Dedifferentiated amniotic fluid mesenchymal stem cell (primary cell): ENCODE measurements at regions not wholly inside any gene's neighbourhood (a gene's known extent, or its start where the extent isn't known, plus 50 kb on each side); places are given as distances from the start of the nearest gene placed in this dataset.

Experiments used
- DNase-seq: peaks from one replicate; pipeline ENCODE4 v3.0.0-alpha.2; 2016; ENCODE audit errors: extremely low spot score

GRCh38 chr16:86682219-86682904, 104.0 kb downstream of the FOXL1 start:
- no peak for DNase-seq

GRCh38 chr16:86683441-86684194, 105.3 kb downstream of the FOXL1 start:
- DNase-seq, result no peak

DNA sequence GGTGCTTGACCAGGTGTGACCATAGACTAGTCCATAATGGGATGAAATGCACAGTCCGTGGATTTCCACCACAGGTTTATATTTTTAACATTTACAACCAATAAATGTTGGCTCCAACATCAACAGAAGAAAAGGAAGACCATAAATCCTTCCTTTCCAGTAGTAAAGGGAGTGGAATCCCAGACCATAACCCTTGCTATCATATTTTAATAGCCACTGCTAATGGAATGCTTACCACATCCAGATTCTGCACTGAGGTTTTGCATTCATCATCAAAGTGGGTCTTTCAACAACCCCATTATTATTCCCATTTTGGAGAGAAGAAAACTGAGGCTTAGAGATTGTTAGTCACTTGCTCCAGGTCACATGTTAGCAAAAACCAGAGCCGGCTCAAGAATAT, 106.7 kb downstream of the FOXL1 start:
- no peak for DNase-seq

DNA sequence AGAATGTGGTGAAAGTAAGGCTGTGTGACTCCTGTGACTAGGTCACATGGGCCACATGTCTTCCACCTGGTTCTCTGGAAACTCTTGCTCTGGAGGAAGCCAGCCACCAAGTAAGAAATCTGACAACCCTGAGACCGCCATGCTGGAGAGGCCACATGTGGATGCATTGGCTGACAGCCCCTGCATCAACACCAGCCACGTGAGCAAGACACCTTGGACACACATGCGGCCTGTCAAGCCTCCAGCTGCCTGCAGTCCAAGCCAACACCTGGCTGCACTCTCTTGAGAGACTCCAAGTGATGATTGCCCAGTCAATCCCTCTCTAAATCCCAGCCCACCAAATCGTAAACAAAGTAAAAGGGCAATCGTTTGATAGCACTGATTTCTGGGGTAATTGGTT, 112.6 kb downstream of the FOXL1 start:
- DNase-seq, result no peak

DNA sequence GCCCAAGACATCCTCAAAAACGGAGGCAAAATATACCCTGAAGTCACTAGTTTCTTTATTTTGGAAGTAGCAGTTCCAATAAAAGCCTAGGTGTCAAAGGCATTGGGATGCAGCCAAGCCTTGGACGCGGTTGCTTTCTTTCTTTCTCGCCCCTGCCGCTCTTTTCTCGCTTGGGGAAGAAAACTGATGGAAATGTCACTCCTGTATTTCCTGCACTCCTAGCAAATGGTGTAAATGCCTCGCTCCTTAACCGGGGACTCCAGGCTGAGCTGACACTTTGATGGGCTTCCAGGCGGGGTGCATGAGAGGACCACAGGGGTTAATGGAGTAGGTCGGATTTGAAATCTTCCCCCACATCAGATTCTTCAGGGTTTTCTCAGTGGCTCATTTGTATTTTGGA, 114.1 kb downstream of the FOXL1 start:
- no peak for DNase-seq

DNA sequence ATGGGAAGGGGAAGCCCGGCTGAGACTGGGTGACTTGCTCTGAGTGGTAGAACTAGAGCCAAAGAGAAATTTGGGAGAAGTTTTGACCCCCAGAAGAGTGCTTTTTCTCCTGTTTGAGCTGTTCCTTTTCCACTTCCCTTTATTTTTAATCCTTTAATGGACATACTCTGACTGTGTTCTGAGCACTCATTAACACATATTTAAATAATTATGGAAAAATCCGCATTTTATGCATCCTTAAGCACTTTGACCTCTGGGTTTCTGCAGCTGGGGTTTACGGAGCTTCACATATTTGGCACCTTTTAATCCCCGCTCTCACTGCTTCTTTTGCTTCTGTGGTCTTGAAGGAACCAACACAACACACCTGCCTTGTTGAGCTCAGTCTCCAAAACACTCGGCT, 114.7 kb downstream of the FOXL1 start:
- DNase-seq, result no peak

- no peak for DNase-seq
Measured at GRCh38 chr16:86697715-86698114, 119.4 kb downstream of the FOXL1 start.

DNA sequence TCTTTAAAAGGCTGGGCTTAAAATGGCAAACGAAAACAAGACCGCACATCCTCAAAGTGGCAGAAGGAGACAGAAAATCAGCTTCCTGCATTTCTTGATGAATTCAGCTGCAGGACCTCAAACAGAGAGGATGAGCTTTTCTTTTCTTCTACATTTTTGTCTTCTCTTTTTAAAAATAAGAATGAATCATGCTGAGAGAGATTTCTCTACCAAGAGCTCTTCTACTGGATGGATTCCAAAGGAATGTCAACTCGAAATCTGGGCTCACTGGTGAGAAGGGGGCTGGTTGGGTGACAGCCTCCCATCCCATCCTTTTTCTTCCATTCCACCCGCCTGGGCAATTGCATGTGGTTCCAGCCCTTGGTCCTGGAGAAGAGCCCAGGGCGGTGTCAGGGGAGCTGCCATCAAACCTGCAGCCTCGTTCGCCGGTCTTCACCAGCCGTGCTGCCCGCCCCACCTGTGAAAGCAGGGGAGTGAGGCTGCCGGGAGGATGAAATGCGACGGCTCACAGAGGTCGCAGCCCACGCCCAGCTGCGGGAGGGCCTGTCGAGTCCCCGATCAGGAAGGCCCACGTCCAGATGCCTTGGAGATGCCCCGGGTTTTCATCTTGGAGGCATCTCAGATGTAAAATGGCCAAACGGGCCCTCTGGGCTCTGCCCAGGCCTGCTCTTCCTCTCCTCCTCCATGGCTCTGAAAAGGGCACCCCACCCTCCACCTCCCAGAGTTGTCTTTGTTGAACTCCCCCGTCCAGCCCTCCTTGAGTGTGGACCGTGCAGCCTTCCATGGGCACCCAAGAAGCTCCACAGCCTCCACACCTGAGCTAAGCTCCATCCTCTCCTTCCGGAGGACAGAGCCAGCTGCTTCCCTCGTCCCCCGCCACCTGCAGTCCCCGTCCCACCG, 121.9 kb downstream of the FOXL1 start:
- no peak for DNase-seq

GRCh38 chr16:86701286-86701975, 123.1 kb downstream of the FOXL1 start:
- no peak for DNase-seq

DNA sequence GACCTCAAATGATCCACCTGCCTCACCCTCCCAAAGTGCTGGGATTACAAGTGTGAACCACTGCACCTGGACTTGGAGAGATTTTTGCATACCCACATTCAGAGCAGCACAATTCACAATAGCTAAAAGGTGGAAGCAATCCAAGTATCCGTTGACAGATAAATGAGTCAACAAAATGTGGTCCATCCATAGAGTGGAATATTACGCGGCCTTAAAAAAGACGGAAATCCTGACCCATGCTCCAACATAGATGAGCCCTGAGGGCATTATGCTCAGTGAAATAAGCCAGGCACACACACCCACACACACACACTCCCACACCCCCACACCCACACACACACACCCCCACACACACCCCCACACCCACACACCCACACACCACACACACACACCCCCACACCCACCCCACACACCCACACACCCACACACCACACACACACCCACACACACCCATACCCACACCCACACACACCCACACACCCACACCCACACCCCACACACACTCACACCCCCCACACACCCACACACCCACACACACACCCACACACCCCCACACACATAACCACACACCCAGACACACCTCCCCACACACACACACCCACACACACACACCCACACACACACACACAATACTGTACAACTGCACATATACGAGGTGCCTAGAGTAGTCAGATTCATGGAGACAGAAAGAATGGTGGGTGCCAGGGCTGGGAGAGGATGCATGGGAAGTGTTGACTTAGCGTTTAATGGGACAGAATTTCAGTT, 124.7 kb downstream of the FOXL1 start:
- DNase-seq, result no peak

GRCh38 chr16:86704516-86704915, 126.2 kb downstream of the FOXL1 start:
- DNase-seq, result no peak

GRCh38 chr16:86706726-86707125, 128.4 kb downstream of the FOXL1 start:
- no peak for DNase-seq

- DNase-seq, result no peak
Measured at GRCh38 chr16:86707171-86707570, 128.8 kb downstream of the FOXL1 start.

- no peak for DNase-seq
Measured at GRCh38 chr16:86707581-86707980, 129.2 kb downstream of the FOXL1 start.

- no peak for DNase-seq
Measured at GRCh38 chr16:86708431-86708830, 130.1 kb downstream of the FOXL1 start.

DNA sequence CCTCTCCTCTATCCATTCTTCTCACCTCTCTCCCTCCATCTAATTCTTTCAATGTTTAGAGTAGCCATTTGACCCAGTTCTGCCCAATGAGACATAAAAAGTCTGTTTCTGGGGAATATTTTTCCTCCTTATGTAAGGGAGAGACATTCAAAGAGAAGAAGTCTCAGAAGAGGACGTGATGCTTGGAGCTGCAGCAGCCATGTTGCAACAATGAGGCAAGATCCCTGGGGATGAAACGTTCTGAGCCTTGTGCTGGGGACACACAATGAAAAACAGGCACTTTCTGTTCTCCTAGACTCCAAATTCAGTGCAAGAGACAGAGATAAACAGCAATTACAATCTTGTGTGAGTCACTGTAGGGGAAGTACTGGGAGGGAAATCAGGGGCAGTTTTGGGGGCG, 130.8 kb downstream of the FOXL1 start:
- DNase-seq, result no peak

GRCh38 chr16:86709902-86710601, 131.7 kb downstream of the FOXL1 start:
- no peak for DNase-seq

- no peak for DNase-seq
Measured at GRCh38 chr16:86710602-86710950, 132.2 kb downstream of the FOXL1 start.

GRCh38 chr16:86712158-86713009, 134.0 kb downstream of the FOXL1 start:
- no peak for DNase-seq
